ENCODE measurements at regions not wholly inside any gene's neighbourhood (a gene's known extent, or its start where the extent isn't known, plus 50 kb on each side); places are given as distances from the start of the nearest gene placed in this dataset.
"Not testable (repeated sequence)": the region's sequence is repeated elsewhere in the genome, so short reads cannot be mapped to it uniquely, and the experiment has no call there.

DNA sequence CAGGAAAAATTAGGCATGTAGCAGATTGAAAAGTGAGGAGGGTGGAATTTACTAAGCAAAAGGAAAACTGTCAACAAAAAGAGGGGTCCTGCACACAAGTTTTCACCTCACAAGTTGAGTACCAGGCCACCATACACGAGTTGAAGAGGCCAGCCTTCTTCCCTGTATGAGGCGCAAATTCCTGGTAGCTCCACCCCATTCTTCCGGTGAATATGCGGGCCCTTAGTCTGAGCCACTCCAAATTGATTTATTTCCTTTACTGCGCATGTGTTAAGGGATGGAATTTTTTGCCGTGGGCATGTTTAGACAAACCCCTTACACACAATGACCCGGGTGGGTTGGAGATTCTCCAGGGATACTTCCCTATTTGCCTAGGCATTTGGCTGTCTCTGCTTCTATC is 942.1 kb upstream of the GRIA3 start:
- DNase-seq: no peak

DNA sequence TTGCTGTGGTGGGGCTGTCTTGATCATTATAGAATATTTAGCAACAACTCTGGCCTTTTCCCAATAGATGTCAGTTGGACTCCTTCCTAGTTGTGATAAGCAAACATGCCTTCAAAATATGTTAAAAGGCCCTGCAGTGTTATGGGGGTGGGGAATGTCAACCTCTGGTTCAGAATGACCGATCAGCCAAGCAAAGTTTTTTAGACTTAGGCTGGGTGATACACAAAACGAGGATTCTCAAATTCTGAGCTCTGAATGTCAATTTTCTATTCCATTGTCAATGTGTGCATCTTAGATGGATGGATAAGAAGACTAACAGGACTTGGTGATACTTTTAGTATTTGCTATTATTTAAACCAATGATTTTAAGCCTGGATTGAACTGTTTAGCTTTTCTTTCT is 940.0 kb upstream of the GRIA3 start:
- DNase-seq: no peak

DNA sequence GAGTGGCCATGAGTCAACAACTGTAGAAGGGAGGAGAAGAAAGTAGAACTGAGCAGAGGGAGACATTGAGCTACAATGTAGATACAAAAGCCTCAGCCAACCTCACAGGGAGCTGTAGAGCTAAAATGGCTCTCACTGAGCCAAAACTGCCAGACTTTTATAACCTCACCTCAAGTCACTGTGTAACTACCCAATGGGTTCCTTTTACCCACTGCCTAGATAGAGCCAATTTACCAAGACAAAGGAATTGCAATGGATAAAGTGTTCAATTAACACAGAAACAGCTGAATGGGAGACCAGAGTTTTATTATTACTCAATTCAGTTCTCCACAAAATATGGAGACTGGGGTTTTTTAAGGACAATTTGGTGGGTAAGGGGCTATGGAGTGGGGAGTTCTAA is 938.9 kb upstream of the GRIA3 start:
- no peak for DNase-seq

DNA sequence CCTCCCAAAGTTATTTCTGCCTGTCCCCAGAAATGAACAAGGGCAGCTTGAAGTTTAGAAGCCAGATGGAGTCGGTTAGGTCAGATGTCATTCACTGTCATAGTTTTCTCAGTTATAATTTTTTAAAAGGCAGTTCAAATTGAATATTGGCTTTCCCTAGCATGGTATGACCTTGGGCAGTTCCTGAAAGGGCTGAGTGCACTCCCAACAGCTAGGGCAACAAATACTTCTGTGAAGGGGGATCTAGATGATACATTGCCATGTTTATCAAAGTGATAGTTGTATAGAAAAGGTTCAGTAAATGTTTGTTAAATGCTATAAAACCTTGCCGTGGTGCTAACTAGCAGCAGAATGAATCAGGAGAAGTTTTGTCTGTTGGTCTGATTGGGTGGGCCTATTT is 938.1 kb upstream of the GRIA3 start:
- no peak for DNase-seq

DNA sequence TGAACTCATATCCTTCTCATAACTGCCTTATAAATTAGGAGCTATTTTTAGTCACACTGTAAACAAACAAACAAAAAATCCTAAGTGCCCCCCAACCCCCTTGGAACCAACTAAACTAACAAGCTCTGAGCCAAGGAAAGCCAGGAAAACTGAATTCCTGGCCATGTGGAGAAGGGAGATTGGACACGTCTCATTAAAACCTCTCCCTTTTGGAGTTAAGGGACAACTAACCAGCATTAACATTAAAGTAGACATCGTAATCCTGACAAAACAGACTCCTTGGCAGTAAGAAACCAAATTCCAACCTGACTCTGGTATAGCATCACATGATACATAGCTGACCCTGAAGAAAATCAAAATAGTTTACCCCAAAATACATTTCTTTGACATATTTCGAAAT is 937.1 kb upstream of the GRIA3 start:
- DNase-seq: no peak

DNA sequence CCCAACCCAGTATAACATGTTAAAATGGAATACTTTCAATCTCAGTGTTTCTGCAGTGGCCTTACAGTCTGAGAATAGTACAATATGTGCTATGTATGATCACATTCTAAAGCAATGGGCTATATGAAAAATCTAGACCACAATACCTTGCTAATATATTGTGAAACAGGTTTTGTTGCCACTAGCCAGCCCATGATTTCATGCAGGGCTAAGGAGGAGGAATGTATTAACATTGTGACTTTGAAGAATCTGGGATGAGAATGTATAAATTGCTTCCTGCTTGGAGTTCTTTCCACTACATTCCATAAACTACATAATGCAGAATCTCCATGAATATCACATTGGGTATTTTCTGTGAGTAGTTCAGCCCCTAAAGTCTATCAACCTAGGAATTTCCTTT is 935.4 kb upstream of the GRIA3 start:
- no peak for DNase-seq

DNA sequence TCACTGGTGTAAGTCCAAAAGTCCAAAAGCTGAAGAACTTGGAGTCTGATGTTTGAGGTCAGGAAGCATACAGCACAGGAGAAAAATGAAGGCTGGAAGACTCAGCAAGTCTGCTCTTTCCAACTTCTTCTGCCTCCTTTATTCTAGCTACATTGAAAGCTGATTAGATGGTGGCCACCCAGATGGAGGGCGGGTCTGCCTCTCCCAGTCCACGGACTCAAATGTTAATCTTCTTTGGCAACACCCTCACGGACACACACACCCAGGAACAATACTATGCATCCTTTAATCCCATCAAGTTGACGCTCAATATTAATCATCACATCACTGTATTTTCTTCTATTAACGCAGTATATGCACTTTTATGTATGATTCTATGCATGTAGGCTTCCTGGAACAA is 931.6 kb upstream of the GRIA3 start:
- DNase-seq: no peak

DNA sequence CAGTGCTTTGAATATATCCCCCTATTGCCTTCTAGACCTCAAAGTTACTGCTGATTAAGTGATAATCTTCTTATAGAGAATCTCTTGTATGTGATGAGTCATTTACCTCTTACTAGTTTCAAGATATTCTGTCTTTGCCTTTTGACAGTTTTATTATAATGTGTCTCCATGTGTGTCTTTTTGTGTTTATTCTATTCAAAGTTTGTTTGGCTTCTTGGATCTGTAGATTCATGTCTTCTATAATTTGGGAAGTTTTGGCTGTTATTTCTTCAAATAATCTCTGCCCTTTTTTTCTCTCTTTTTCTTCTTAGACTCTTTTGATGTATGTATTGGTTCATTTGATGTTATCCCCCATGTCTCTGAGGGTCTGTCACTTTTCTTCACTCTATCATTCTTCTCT is 915.7 kb upstream of the GRIA3 start:
- DNase-seq: no peak

DNA sequence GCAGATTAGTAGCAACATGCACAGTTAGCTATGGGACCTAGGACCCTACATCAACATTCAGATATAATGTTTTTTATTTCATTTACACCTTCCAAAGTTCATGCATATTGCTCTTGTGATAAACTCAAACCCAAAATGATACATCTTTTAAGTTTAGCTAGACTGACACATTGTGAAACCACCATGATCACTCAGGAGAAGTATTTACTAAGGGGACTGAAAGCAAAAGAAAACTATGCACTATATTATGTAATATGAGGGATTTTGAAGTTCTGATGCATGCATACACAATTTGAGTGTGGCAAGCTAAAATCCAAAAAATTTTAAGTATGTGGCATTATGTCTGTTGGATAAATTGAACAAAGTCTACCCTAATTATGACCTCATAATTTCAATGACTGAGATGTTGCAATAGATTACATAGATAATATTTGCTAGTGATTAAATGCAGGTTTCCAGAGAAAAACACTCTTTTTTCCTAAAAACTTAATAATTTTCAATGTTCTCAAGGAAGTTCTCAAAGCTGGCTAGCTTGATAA is 914.8 kb upstream of the GRIA3 start:
- DNase-seq: no peak

DNA sequence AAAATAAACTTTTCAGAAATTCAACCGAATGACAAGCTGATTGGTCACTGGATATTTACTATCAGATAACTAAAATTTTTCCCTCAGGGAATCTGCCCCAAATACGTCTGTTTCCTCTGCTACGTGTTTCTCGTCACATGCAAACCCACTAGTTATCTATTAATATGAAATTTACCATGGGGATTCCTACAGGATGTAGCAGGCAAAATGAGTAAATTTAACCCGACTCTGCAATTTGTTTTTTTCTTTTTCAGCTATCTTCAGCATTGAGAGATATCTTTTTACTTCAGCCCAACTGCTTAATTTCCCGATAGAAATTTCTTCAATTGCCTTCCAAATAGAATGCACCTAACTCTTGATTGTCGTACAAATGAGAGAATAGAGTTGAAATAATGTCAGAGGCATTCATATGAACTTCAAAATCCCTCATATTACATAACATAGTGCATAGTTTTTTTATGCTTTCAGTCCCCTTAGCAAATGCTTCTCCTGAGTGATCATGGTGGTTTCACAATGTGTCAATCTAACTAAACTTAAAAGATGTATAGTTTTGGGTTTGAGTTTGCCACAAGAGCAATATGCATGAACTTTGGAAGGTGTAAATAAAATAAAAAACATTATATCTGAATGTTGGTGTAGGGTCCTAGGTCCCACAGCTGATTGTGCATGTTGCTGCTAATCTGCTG is 913.1 kb upstream of the GRIA3 start:
- no peak for DNase-seq

DNA sequence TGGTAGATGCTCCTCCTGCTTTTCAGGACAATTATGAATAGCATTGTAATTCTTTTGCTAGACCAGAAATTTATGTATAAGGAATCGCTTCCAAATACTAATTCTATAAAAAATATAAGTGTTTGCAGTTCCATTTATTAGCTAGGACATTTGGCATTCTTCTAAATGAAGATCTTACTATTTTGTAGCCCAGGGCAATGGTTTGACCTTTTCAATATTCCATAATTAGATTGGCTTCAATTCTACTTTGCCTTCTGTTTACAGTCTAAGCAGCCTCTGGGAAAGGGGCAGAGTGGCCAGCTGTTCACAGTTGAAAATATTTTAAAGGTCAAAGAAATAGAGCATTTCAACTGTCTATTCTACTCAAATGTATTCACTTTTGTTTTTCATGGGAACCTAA is 912.1 kb upstream of the GRIA3 start:
- DNase-seq: no peak

DNA sequence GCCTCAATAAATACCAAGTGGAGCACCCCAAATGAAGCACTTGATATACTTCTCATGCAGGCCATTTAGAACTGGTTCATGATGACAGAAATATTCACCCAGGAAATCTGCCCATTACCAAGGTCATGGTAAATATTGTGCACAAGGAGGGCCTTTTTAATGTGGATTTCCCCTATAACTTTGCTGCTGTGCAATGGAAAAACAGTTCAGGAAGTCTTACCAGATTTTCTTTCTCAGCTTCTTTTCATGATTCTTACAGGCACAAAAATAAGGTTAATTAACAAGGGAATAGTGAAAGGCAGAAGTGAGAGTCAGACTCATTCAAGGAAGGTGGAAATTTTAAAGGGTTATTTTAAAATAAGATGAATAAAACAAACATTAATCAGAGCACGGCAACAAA is 904.3 kb upstream of the GRIA3 start:
- DNase-seq: no peak

DNA sequence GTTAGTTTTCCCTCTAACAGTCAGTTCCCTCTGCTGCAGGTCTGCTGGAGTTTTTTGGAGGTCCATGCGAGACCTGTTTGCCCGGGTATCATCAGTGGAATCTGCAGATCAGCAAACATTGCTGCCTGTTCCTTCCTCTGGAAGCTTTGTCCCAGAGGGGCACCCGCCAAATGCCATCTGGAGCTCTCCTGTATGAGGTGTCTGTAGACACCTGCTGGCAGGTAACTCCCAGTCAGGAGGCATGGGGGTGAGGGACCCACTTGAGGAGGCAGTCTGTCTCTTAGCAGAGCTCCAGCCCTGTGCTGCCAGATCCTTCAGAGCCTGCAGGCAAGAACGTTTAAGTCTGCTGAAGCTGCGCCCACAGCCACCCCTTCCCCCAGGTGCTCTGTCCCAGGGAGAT is 884.3 kb upstream of the GRIA3 start:
- not testable (repeated sequence) for DNase-seq

DNA sequence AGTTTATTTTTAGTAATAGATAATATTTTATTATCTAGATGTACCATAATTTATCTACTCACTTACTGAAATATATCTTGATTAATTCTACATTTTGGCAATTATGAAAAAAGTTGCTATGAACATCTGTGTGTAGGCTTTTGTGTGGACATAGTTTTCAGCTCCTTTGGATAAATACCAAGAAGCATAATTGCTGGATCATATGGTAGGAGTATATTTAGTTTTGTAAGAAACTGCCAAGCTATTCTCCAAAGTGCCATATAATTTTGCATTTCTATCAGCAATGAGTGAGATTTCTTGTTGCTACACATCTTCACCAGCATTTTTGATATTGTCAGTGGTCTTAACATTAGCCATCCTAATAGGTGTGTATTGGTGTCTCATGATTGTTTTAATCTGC is 882.6 kb upstream of the GRIA3 start:
- DNase-seq: no peak

DNA sequence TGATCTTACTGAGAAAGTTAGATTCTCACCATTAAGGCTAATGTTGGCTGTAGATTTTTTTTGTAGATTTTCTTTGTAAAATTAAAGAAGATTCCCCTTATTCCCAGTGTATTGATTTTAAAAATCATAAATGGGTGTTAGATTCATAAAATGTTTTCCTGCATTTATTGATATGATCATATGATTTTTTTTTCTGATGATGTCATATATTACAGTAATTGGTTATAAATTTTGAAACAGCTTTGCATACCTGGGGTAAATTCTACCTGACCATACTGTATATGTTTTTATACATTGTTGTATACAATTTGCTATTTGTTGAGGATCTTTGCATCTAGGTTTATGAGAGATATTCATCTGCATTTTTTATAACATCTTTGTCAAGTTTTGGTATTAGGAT is 880.3 kb upstream of the GRIA3 start:
- no peak for DNase-seq

DNA sequence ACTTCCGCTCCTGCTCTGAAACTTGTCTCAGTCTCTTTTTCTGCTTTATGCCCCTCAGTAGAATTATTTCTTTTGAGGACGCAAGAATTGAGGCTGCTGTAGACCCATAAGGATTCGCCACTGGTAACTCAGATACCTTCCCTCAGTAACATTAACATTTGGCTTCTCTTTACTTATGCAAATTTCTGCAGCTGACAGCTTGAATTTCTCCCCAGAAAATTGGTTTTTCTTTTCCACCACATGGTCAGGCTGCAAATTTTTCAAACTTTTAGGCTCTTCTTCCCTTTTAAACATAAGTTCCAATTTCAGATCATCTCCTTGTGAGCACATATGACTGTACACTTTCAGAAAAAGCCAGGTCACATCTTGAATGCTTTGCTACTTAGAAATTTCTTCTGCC is 839.3 kb upstream of the GRIA3 start:
- DNase-seq: no peak

DNA sequence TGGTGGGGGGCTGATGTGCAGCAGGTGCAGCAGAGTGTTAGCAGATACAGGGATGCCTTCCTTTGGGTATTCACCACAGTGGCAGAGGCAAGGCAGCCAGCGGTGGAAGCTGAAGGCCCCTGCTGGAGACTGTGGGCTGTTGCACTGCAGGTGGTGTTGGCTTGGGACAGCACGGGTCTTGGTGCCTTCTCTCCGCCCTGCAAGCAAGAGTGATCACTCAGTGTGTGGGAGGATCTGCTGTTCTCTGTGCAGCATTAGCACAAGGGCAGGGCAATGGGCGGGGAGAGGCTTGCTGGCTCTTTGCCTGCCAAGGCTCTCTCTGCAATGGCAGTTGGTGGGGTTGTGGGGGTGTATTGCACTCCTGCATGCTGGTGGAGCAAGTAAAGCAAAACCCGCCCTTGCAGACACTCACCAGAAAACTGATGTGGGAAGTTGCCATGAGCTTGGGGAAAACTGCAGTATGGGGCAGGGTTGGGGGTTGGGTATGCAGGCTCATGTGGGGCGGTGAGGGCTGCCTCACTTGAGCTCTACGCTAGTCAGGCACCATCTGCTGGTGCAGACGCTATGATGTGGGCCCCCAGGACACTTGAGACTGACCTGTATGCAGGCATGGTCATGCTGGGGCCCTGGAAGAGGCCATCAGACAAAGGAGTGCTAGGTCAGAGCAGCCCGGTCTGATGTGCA is 820.8 kb upstream of the GRIA3 start:
- DNase-seq: no peak

DNA sequence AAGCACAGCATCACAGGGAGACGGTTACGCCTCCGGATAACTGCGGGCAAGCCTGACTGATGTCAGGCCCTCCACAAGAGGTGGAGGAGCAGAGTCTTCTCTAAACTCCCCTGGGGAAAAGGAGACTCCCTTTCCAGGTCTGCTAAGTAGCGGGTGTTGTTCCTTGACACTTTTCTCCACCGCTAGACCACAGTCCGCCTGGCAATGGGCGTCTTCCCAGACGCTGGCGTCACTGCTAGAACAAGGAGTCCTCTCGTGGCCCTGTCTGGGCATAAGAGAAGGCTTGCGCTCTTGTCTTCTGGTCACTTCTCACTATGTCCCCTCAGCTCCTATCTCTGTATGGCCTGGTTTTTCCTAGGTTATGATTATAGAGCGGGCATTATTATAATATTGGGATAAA is 808.5 kb upstream of the GRIA3 start:
- not testable (repeated sequence) for DNase-seq

DNA sequence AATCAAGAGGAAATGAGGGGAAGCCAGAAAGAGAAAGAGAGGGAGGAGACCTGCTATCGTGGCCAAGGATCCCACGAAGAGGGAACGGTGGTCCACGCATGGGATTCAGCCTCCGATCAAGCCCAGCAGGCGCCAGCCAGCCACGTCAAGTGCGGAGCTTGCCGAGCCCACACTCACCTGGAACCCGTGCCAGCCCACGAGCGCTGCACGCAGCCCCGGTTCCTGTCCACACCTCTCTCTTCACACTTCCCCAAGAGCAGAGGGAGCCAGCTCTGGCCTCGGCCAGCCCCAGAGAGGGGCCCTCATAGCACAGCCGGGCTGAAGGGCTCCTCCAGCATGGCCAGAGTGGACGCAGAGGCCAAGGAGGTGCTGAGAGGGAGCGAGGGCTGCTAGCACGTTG is 795.1 kb upstream of the GRIA3 start:
- no peak for DNase-seq

DNA sequence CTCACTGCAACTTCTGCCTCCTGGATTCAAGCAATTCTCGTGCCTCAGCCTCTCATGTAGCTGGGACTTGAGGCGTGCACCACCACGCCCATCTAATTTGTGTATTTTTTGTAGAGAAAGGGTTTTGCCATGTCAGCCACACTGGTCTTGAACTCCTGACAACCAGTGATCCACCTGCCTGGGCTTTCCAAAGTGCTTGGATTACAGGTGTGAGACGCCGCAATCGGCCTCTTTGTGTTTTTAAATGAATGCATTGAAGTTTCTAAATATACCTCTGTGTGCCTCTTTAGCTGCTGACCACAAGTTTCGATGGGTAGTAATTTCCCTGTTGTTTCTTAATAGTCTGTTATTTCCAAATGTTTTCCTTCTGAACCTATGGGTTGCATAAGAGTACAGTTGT is 765.3 kb upstream of the GRIA3 start:
- DNase-seq: no peak

DNA sequence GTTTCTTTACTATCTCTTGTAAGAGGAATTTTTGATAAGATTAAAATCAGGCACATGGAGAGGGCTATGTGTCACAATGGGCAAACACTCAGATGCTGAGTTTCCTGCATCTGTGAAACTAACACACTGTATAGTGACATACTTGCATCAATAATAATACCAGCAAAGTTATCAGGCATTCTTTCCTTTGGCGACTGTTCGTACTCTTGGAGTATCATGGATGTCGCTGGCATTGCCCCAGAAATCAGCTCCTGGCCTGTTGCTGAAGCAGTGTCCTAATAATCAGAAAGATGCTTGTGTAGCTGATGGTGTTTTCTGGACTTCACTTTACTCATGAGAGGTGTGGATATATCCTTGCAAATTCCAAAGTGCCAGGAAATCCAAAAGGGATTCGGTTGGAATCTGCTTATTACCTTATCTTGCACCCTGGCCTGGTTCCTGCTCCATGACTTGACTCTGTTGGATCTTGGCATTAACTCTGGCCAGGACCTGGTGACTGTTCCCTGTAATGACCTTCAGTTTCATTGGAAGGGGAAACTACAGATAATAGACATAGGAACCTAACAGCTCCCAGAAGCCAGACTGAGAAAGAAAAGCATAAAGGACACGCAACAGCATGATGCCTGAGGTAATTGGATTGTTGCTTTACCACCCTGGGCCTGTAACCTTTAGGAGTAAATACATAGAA is 762.5 kb upstream of the GRIA3 start:
- no peak for DNase-seq

DNA sequence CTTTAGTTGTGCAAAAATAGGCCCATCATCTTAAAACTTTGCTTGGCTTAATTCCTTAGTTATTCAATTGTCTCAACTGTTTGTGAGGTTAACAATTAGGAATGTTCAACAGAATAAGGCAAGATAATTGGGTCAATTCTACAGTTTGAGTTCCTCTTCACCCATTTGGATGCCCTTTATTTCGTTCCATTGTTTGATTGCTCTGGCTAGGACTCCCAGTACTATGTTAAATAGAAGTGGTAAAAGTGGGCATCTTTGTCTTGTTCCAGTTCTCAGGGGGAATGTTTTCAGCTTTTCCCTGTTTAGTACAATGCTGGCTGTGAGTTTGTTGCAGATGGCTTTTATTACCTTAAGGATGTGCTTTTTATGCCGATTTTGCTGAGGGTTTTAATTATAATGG is 761.5 kb upstream of the GRIA3 start:
- DNase-seq: no peak

DNA sequence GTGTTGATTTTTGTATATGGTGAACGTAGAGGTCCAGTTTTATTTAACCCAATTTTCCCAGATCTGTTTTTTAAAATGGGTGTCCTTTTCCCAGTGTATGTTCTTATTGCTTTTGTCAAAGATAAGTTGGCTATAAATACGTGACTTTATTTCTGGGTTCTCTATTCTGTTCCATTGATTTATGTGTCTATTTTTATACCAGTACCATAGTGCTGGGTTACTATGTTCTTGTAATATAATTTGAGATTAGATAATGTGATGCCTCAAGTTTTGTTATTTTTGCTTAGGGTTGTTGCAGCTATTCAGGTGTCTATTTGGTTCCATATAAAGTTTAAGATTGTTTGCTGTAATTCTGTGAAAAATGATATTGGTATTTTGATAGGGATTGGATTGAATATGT is 749.1 kb upstream of the GRIA3 start:
- no peak for DNase-seq

DNA sequence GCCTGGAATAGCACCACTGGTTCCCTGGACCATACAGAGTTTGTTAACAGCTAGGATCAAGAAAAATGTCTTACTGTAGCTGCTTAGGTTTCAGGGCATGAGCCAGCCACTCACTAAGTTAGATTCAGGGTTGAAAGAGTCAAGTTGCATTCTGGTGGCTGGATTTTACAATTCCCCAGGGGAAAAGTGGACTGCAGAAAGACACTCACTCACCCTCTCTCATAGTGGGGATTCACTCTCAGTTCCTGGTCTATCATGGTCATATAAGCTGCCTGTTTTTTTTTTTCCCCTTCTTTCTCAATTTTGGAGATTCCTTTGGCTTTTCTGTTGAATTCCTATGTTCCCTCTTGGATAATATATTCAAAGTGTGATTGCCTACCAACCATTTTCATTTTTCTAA is 744.2 kb upstream of the GRIA3 start:
- no peak for DNase-seq
